SK-N-SH treated with all-trans-retinoic acid at 6 μM for 48 hours (cell line): ENCODE measurements at regions not wholly inside any gene's neighbourhood (a gene's known extent, or its start where the extent isn't known, plus 50 kb on each side); places are given as distances from the start of the nearest gene placed in this dataset.

Source experiments
- ATAC-seq: fragments of 200-7000 bp; cut with Tn5 transposase; 3 replicates; pipeline ENCODE4 v1.9.1; 2020; ENCODE audit warnings: mild to moderate bottlenecking, moderate library complexity
- ARNTL ChIP-seq: fragments of 450-650 bp; formaldehyde crosslinking; IDR thresholded peaks from 2 replicates; pipeline ENCODE4 v1.5.0; 2020; ENCODE audit warnings: low read depth, mild to moderate bottlenecking, moderate library complexity, borderline replicate concordance
- BACH2 ChIP-seq: fragments of 250-450 bp; sonication (Bioruptor Pico); IDR thresholded peaks from 2 replicates; pipeline ENCODE4 v1.9.0; 2021; ENCODE audit warnings: mild to moderate bottlenecking, borderline replicate concordance
- CREB5 ChIP-seq: fragments of 250-450 bp; sonication (Bioruptor Pico); IDR thresholded peaks from 2 replicates; pipeline ENCODE4 v1.5.1; 2020; ENCODE audit warnings: low read depth, mild to moderate bottlenecking, moderate library complexity
- CSDC2 ChIP-seq: fragments of 250-450 bp; sonication (Bioruptor Pico); IDR thresholded peaks from 2 replicates; pipeline ENCODE4 v1.5.0; 2020; ENCODE audit warnings: mild to moderate bottlenecking, moderate library complexity
- ESRRG ChIP-seq: fragments of 250-450 bp; sonication (Bioruptor Pico); IDR thresholded peaks from 2 replicates; pipeline ENCODE4 v1.6.1; 2021; ENCODE audit warnings: mild to moderate bottlenecking
- GLIS3 ChIP-seq: fragments of 250-450 bp; sonication (Bioruptor Pico); IDR thresholded peaks from 2 replicates; pipeline ENCODE4 v1.5.0; 2020; ENCODE audit warnings: mild to moderate bottlenecking, moderate library complexity
- ISL1 ChIP-seq: fragments of 250-450 bp; sonication (Bioruptor Pico); IDR thresholded peaks from 2 replicates; pipeline ENCODE4 v2.1.2; 2022; ENCODE audit warnings: mild to moderate bottlenecking, moderate library complexity
- OSR1 ChIP-seq: fragments of 250-450 bp; sonication (Bioruptor Pico); IDR thresholded peaks from 2 replicates; pipeline ENCODE4 v1.8.0; 2022; ENCODE audit warnings: moderate library complexity, mild to moderate bottlenecking, inconsistent platforms
- PPARA ChIP-seq: fragments of 250-450 bp; sonication (Bioruptor Pico); IDR thresholded peaks from 2 replicates; pipeline ENCODE4 v1.5.0; 2020; ENCODE audit warnings: mild to moderate bottlenecking, borderline replicate concordance
- RARB ChIP-seq: fragments of 250-450 bp; sonication (Bioruptor Pico); IDR thresholded peaks from 2 replicates; pipeline ENCODE4 v1.8.0; 2021; ENCODE audit warnings: mild to moderate bottlenecking, moderate library complexity
- SNAI2 ChIP-seq: fragments of 250-450 bp; sonication (Bioruptor Pico); IDR thresholded peaks from 2 replicates; pipeline ENCODE4 v1.5.0; 2020; ENCODE audit warnings: mild to moderate bottlenecking, moderate library complexity
- TCF4 ChIP-seq: fragments of 250-450 bp; sonication (Bioruptor Pico); IDR thresholded peaks from 2 replicates; pipeline ENCODE4 v1.8.0; 2021; ENCODE audit warnings: mild to moderate bottlenecking, moderate library complexity, borderline replicate concordance
- TOX ChIP-seq: fragments of 250-450 bp; sonication (Bioruptor Pico); IDR thresholded peaks from 2 replicates; pipeline ENCODE4 v1.8.0; 2021; ENCODE audit warnings: mild to moderate bottlenecking, moderate library complexity, borderline replicate concordance
- ZC3H10 ChIP-seq: fragments of 250-450 bp; sonication (Bioruptor Pico); IDR thresholded peaks from 2 replicates; pipeline ENCODE4 v1.5.1; 2021; ENCODE audit warnings: mild to moderate bottlenecking, moderate library complexity
- ZFP3 ChIP-seq: fragments of 250-450 bp; sonication (Bioruptor Pico); IDR thresholded peaks from 2 replicates; pipeline ENCODE4 v1.5.0; 2020; ENCODE audit warnings: mild to moderate bottlenecking, moderate library complexity
- ZFP30 ChIP-seq: fragments of 450-650 bp; formaldehyde crosslinking; IDR thresholded peaks from 2 replicates; pipeline ENCODE4 v1.5.0; 2022; ENCODE audit warnings: mild to moderate bottlenecking, moderate library complexity
- ZNF565 ChIP-seq: fragments of 450-650 bp; formaldehyde crosslinking; conservative IDR thresholded peaks from 2 replicates; pipeline ENCODE4 v1.5.0; 2020; ENCODE audit warnings: low read depth, mild to moderate bottlenecking, moderate library complexity
- ZNF8 ChIP-seq: fragments of 450-650 bp; formaldehyde crosslinking; IDR thresholded peaks from 2 replicates; pipeline ENCODE4 v1.5.0; 2020; ENCODE audit warnings: mild to moderate bottlenecking, moderate library complexity
- TF ChIP-seq, protein P1 (sequence below): fragments of 250-450 bp; sonication (Bioruptor Pico); IDR thresholded peaks from 2 replicates; pipeline ENCODE4 v1.5.1; 2021; ENCODE audit warnings: mild to moderate bottlenecking, moderate library complexity
- TF ChIP-seq, protein P2 (sequence below): fragments of 250-450 bp; sonication (Bioruptor Pico); IDR thresholded peaks from 2 replicates; pipeline ENCODE4 v1.8.0; 2020; ENCODE audit warnings: mild to moderate bottlenecking, moderate library complexity, borderline replicate concordance
- TF ChIP-seq, protein P3 (sequence below): fragments of 250-450 bp; sonication (Bioruptor Pico); IDR thresholded peaks from 2 replicates; pipeline ENCODE4 v1.8.0; 2021; ENCODE audit warnings: low read depth, mild to moderate bottlenecking, moderate library complexity, borderline replicate concordance

DNA sequence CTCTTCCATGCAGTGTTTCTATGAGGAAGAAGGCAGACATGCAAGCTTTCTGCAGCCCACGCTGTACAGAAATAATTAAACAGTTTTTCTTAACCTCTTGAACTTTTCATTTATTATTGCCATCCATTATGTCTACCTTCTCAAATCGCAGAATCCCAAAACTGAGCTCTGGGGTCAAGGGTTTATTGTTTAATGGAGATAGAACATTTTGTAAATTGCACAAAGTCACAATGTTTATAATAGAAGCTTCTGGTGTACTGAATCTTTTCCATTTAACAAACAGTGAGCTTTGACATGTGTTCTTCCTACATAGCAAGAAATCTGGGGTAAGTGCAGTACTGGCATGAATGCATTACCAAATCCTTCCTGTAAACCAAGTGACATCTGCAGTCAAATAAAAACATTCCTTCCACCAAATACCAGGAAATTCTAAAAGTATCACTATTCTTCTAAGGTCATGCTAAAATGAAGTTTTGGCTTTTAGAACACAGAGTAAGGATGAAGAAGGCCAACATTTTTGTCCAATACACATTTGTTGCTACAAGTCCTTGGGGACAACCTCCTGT, 385.3 kb upstream of the DDHD1 start:
- TF ChIP-seq SNAI2 (no peak), CSDC2 (CRISPR knock-in tag) (no peak), CREB5 (CRISPR knock-in tag) (no peak), TOX (CRISPR knock-in tag) (no peak), ZC3H10 (CRISPR knock-in tag) (no peak), TCF4 (CRISPR knock-in tag) (no peak), ESRRG (CRISPR knock-in tag) (no peak), ZNF8 (CRISPR knock-in tag) (no peak), ARNTL (CRISPR knock-in tag) (no peak), OSR1 (CRISPR knock-in tag) (no peak), GLIS3 (no peak), PPARA (CRISPR knock-in tag) (no peak), BACH2 (CRISPR knock-in tag) (no peak), RARB (CRISPR knock-in tag) (no peak), ISL1 (CRISPR knock-in tag) (no peak), ZNF565 (CRISPR knock-in tag) (no peak)
- TF ChIP-seq, protein P1, sequence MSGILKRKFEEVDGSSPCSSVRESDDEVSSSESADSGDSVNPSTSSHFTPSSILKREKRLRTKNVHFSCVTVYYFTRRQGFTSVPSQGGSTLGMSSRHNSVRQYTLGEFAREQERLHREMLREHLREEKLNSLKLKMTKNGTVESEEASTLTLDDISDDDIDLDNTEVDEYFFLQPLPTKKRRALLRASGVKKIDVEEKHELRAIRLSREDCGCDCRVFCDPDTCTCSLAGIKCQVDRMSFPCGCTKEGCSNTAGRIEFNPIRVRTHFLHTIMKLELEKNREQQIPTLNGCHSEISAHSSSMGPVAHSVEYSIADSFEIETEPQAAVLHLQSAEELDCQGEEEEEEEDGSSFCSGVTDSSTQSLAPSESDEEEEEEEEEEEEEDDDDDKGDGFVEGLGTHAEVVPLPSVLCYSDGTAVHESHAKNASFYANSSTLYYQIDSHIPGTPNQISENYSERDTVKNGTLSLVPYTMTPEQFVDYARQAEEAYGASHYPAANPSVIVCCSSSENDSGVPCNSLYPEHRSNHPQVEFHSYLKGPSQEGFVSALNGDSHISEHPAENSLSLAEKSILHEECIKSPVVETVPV (CRISPR knock-in tag) = no peak
- TF ChIP-seq, protein P2, sequence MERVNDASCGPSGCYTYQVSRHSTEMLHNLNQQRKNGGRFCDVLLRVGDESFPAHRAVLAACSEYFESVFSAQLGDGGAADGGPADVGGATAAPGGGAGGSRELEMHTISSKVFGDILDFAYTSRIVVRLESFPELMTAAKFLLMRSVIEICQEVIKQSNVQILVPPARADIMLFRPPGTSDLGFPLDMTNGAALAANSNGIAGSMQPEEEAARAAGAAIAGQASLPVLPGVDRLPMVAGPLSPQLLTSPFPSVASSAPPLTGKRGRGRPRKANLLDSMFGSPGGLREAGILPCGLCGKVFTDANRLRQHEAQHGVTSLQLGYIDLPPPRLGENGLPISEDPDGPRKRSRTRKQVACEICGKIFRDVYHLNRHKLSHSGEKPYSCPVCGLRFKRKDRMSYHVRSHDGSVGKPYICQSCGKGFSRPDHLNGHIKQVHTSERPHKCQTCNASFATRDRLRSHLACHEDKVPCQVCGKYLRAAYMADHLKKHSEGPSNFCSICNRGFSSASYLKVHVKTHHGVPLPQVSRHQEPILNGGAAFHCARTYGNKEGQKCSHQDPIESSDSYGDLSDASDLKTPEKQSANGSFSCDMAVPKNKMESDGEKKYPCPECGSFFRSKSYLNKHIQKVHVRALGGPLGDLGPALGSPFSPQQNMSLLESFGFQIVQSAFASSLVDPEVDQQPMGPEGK (CRISPR knock-in tag) = no peak
- TF ChIP-seq, protein P3, sequence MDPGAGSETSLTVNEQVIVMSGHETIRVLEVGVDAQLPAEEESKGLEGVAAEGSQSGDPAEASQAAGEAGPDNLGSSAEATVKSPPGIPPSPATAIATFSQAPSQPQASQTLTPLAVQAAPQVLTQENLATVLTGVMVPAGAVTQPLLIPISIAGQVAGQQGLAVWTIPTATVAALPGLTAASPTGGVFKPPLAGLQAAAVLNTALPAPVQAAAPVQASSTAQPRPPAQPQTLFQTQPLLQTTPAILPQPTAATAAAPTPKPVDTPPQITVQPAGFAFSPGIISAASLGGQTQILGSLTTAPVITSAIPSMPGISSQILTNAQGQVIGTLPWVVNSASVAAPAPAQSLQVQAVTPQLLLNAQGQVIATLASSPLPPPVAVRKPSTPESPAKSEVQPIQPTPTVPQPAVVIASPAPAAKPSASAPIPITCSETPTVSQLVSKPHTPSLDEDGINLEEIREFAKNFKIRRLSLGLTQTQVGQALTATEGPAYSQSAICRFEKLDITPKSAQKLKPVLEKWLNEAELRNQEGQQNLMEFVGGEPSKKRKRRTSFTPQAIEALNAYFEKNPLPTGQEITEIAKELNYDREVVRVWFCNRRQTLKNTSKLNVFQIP (CRISPR knock-in tag) = no peak
- ATAC-seq = no peak

DNA sequence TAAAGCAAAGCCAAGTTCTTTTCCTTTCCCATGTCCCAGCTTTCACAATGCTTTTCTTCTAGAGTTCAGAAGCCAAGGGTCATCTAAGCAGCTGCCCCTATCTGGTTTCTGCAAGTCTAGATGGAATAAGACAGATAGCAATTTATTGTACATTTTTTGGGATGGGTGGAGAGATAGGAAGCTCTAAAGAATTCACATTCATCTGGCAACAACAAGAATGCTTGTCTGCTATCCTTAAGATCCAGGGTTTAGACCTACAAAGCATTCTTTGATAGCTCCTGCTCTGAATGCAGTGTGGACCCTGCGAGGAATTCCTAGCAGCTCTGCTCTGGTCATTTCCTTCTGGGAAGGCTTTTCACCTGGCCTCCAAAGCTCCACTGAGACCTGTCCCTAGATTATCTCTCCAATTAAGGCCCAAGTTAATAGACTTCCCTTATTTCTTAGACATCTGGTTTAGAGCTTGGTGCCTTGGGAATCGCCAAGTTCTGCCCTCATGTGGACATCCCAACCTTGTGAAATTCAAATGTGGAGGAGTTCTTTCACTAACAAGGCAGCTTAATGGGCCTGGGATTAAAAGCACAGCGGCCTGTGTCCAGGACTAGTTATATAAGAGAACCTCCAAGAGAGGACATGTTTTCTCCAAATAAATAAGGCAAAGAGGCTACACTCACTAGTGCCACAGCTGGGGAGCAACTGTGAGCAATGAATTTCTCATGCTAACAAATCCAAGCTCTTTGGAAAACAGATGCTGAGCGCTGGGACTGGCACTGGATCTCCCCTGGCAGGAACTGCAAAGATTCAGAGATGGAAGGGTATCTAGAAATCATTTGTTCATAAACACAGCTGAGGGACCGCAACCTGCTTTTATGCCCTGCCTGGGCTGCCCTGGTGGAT, 384.5 kb upstream of the DDHD1 start:
- no peak for ATAC-seq
- TF ChIP-seq PPARA (CRISPR knock-in tag) = no peak
- TF ChIP-seq, protein P3 (CRISPR knock-in tag) = no peak
- TF ChIP-seq OSR1 (CRISPR knock-in tag) = no peak
- TF ChIP-seq TCF4 (CRISPR knock-in tag) = no peak
- TF ChIP-seq BACH2 (CRISPR knock-in tag) = no peak
- no peak for TF ChIP-seq ZFP30 (CRISPR knock-in tag)
- no peak for TF ChIP-seq ESRRG (CRISPR knock-in tag)
- TF ChIP-seq CSDC2 (CRISPR knock-in tag) = no peak
- TF ChIP-seq SNAI2 = no peak
- no peak for TF ChIP-seq CREB5 (CRISPR knock-in tag)
- no peak for TF ChIP-seq ZNF8 (CRISPR knock-in tag)
- no peak for TF ChIP-seq ZFP3 (CRISPR knock-in tag)
- TF ChIP-seq, protein P1 (CRISPR knock-in tag) = no peak
- TF ChIP-seq, all 23 proteins: peak for 0
